ENCODE measurements at regions not wholly inside any gene's neighbourhood (a gene's known extent, or its start where the extent isn't known, plus 50 kb on each side); places are given as distances from the start of the nearest gene placed in this dataset.

DNA sequence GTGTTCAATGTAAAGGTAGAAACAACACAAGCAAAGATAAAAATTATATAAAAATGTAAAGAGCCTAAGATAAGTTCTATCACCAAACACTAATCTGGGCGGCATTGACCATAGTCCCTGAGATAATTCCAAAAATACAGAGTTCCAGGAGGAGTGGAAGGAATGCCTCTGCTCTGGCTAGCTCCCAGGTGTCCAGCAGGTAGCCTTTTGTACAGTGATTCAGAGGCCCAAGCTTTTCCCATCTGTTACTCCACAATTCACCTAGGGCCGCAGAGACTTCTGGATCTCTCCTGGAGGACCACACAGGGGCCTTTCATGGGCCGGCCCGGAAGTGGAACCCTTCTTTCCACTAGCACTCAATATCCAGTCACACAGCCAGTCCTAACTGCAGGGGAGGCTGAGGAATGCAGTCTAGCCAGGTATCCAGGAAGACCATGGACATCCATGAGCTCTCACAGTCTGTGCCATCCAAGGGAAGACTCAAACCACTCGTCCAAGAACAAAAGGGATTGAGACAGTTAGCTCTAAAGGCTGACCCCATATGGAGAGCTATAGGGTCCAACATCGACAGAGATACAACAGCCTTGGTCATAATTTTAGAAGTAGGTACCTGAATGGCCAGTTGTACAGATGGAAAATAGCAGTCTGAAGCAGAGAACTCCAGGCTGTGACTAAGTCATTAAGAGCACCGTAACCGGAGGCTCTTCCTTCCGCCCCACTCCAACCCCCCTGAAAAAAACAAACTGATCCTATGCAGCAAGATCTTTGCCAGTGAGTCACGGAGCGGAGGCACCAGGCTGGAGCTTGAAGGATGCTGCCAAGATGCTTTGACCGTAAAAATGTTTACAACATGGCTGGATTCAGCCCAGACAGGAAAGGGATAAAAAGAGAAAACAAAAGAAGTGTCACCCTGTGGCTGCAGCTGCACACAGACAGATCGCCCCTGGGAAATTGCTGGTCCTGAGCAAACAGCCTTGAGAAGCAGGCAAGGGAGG lies 204.8 kb downstream of the NUAK1 start:
- Histone ChIP-seq H3K27me3 (ENCODE audit: insufficient read depth, low read depth, severe bottlenecking) (no peaks in the 10 kb centered on the region), H3K9me3 (ENCODE audit: severe bottlenecking) (no peaks in the 10 kb centered on the region), H3K36me3 (no peaks in the 10 kb centered on the region), H3K27ac (no peak overlapping the region), H3K4me3 (ENCODE audit: low read depth, low read length) (no peak overlapping the region)
- TF ChIP-seq, protein P1, sequence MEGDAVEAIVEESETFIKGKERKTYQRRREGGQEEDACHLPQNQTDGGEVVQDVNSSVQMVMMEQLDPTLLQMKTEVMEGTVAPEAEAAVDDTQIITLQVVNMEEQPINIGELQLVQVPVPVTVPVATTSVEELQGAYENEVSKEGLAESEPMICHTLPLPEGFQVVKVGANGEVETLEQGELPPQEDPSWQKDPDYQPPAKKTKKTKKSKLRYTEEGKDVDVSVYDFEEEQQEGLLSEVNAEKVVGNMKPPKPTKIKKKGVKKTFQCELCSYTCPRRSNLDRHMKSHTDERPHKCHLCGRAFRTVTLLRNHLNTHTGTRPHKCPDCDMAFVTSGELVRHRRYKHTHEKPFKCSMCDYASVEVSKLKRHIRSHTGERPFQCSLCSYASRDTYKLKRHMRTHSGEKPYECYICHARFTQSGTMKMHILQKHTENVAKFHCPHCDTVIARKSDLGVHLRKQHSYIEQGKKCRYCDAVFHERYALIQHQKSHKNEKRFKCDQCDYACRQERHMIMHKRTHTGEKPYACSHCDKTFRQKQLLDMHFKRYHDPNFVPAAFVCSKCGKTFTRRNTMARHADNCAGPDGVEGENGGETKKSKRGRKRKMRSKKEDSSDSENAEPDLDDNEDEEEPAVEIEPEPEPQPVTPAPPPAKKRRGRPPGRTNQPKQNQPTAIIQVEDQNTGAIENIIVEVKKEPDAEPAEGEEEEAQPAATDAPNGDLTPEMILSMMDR (IDR thresholded peaks at IDR 0.05; ENCODE audit: low read depth, low read length), result no peak
- DNase-seq, result no peak

DNA sequence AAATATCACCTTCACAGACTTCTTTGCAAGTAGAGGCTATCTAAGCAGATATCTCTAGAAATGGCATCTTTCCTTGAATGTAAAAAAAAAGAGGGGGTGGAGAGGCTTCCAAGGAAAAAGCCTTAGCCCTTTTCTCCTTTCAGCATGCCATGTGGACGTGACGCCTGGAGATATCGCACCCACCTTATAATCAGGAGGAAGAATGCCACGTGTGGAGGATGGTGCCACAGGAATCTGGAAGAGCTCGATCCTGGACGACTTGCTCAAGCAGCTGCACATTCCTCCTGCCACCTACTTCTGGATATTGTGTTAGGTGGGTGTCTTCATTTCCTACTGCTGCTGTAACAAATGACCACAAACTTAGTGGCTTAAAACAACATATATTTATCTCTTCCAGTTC lies 203.6 kb downstream of the NUAK1 start:
- Histone ChIP-seq H3K4me3 (ENCODE audit: low read depth, low read length) (no peak overlapping the region), H3K27me3 (ENCODE audit: insufficient read depth, low read depth, severe bottlenecking) (no peaks in the 10 kb centered on the region), H3K27ac (no peak overlapping the region), H3K36me3 (no peaks in the 10 kb centered on the region), H3K9me3 (ENCODE audit: severe bottlenecking) (no peaks in the 10 kb centered on the region)
- TF ChIP-seq, protein P1 (IDR thresholded peaks at IDR 0.05; ENCODE audit: low read depth, low read length), result no peak
- no peak for DNase-seq

DNA sequence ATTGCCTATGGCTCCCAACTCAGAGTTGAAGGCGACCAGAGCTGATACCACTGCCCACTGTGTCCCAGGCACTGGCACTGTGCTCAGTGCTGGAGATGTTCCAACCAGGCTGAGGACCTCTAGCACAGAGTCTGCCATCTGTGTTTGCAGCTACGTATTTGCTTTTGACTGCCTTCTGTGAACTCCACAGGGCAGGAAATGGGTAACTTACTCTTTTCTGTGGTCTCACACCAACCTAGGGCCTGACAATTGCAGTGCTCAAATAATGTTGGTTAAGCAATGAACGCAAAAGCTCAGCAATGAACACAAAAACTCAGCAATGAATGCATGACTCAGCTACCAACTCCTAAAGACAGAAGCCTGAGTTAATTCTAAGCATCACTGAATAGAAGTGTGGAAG lies 202.8 kb downstream of the NUAK1 start:
- no peaks in the 10 kb centered on the region for H3K36me3 ChIP-seq
- no peak overlapping the region for H3K27ac ChIP-seq
- H3K27me3 ChIP-seq (ENCODE audit: insufficient read depth, low read depth, severe bottlenecking), result no peaks in the 10 kb centered on the region
- TF ChIP-seq, protein P1 (IDR thresholded peaks at IDR 0.05; ENCODE audit: low read depth, low read length), result no peak
- H3K4me3 ChIP-seq (ENCODE audit: low read depth, low read length), result no peak overlapping the region
- H3K9me3 ChIP-seq (ENCODE audit: severe bottlenecking), result no peaks in the 10 kb centered on the region
- DNase-seq, result no peak

DNA sequence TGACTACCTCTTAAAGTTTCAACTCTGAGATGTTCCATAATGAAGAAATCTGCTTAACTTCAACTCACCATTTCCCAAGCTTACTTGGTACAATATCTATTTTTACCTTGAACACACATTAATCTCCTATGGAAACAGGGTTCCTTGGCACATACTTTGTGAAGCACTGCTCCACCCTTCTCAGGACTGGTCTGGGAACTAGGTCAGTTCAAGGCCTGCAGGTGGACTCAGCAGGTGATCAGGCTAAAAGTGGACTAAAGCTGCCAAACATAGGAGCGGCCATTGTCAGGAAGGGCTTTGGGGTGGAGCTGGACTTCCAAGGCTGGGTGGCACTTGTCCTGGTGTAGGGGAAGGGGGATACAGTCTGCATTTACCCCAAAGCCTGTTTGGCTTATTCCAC lies 202.3 kb downstream of the NUAK1 start:
- H3K9me3 ChIP-seq (ENCODE audit: severe bottlenecking), result no peaks in the 10 kb centered on the region
- no peak overlapping the region for H3K27ac ChIP-seq
- H3K36me3 ChIP-seq, result no peaks in the 10 kb centered on the region
- H3K27me3 ChIP-seq (ENCODE audit: insufficient read depth, low read depth, severe bottlenecking), result no peaks in the 10 kb centered on the region
- TF ChIP-seq, protein P1 (IDR thresholded peaks at IDR 0.05; ENCODE audit: low read depth, low read length), result no peak
- no peak overlapping the region for H3K4me3 ChIP-seq (ENCODE audit: low read depth, low read length)
- no peak for DNase-seq

DNA sequence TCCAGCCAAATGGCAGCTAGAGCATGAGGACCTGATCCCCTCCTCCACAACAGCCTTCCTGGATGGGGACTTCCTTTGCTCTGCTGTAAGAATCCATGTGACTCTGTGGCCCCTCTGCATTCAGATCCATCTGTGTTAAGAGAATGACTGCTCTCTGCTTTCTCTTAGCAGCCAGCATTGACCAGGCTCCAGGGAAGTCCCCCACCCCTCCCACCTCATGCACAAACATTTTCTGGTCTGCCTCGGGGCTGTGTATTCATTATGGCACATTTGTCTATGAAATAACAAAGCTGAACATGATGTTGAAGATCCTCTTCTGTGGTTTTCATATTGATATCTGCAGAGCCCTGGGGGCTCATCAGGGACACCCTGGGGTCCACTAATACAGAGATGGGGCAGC lies 201.7 kb downstream of the NUAK1 start:
- H3K4me3 ChIP-seq (ENCODE audit: low read depth, low read length), result no peak overlapping the region
- TF ChIP-seq, protein P1 (IDR thresholded peaks at IDR 0.05; ENCODE audit: low read depth, low read length), result no peak
- no peak for DNase-seq
- H3K27ac ChIP-seq, result no peak overlapping the region
- no peaks in the 10 kb centered on the region for H3K9me3 ChIP-seq (ENCODE audit: severe bottlenecking)
- H3K36me3 ChIP-seq, result no peaks in the 10 kb centered on the region
- no peaks in the 10 kb centered on the region for H3K27me3 ChIP-seq (ENCODE audit: insufficient read depth, low read depth, severe bottlenecking)

All from WERI-Rb-1 (cell line).